ENCODE measurements at regions not wholly inside any gene's neighbourhood (a gene's known extent, or its start where the extent isn't known, plus 50 kb on each side); places are given as distances from the start of the nearest gene placed in this dataset.
"Not testable (repeated sequence)": the region's sequence is repeated elsewhere in the genome, so short reads cannot be mapped to it uniquely, and the experiment has no call there.

DNA sequence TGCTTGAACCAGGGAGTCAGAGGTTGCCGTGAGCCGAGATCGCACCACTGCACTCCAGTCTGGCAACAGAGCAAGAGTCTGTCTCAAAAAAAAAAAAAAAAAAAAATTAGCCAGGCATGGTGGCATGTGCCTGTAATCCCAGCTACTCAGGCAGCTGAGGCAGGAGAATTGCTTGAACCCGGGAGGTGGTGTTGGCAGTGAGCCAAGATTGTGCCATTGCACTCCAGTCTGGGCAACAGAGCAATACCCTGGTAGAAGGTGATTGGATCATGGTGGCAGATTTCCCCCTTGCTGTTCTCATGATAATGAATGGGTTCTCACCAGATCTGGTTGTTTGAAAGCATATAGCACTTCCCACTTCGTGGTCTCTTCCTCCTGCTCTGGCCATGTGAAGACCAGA lies 599.8 kb downstream of the POM121L12 start:
- H3K4me2 ChIP-seq (ENCODE audit: low read length); DNase-seq (ENCODE audit: low read depth, low spot score); H2AFZ ChIP-seq (ENCODE audit: low read depth, low read length, poor library complexity, severe bottlenecking); H3K4me3 ChIP-seq (replicated peaks in 1 of 2; ENCODE audit: low read depth in 1 of 2, low read length in 2 of 2); RAD21 ChIA-PET (ENCODE audit: low non-redundant PET in 1 of 2, low total read pairs in 2 of 2, uncharacterized antibody in 2 of 2, unreplicated experiment in 2 of 2); CTCF ChIA-PET; H3K4me1 ChIP-seq (ENCODE audit: control insufficient read depth in 1 of 2, insufficient read depth in 2 of 2, low read length in 2 of 2); POLR2A ChIA-PET; H3K9me2 ChIP-seq (ENCODE audit: insufficient read depth); H4K20me1 ChIP-seq (ENCODE audit: insufficient read depth); H3K79me2 ChIP-seq (ENCODE audit: insufficient read depth, low read length); H3K36me3 ChIP-seq (ENCODE audit: control insufficient read depth in 1 of 2, insufficient read depth in 2 of 2, low read length in 2 of 2); H3K27ac ChIP-seq (ENCODE audit: low read depth, low read length); BruUV-seq (replicated peaks); ATAC-seq; intact Hi-C loops (cut with micrococcal nuclease); H3K27me3 ChIP-seq (ENCODE audit: insufficient read depth, low read length); H3K9ac ChIP-seq (ENCODE audit: low read length): not testable (repeated sequence)
- H3K9me3 ChIP-seq (ENCODE audit: control insufficient read depth in 1 of 2, insufficient read depth in 1 of 2, low read depth in 1 of 2, low read length in 2 of 2), result peaks cover 0 to 24% of the 10 kb centered on the region in 2 experiments; a peak in 1 of 4 replicates

DNA sequence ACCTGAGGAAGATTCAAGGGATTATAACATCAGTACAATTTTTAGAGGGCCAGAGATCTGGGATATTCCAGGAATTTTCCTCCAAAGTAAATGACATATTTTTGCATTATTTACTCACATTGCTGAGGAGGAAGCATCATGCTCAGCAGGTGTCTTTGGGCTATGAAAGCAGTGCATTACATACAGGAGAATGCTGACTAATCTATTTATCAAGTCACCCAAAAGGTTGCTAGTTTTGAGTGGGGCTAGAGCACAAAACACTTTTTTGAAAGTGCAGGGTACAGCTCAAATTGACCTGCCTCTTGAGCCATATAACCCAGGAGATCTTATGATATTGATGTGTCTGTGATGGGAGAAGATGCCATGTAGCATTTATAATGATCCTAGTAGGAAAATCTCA lies 603.1 kb downstream of the POM121L12 start:
- Histone ChIP-seq H3K36me3 (ENCODE audit: control insufficient read depth in 1 of 2, insufficient read depth in 2 of 2, low read length in 2 of 2) (no peaks in the 10 kb centered on the region), H3K4me1 (ENCODE audit: control insufficient read depth in 1 of 2, insufficient read depth in 2 of 2, low read length in 2 of 2) (no peaks in the 10 kb centered on the region), H3K9me2 (ENCODE audit: insufficient read depth) (no peaks in the 10 kb centered on the region), H3K9ac (ENCODE audit: low read length) (no peak overlapping the region), H3K27me3 (ENCODE audit: insufficient read depth, low read length) (no peaks in the 10 kb centered on the region), H3K27ac (ENCODE audit: low read depth, low read length) (no peak overlapping the region), H3K79me2 (ENCODE audit: insufficient read depth, low read length) (no peaks in the 10 kb centered on the region), H3K4me3 (replicated peaks in 1 of 2; ENCODE audit: low read depth in 1 of 2, low read length in 2 of 2) (no peak overlapping the region), H2AFZ (ENCODE audit: low read depth, low read length, poor library complexity, severe bottlenecking) (no peak overlapping the region), H4K20me1 (ENCODE audit: insufficient read depth) (no peaks in the 10 kb centered on the region), H3K4me2 (ENCODE audit: low read length) (no peak overlapping the region), H3K9me3 (ENCODE audit: control insufficient read depth in 1 of 2, insufficient read depth in 1 of 2, low read depth in 1 of 2, low read length in 2 of 2) (peaks cover 4 to 24% of the 10 kb centered on the region in 2 experiments; a peak in 2 of 4 replicates)
- ChIA-PET CTCF (no interaction called here), RAD21 (ENCODE audit: low non-redundant PET in 1 of 2, low total read pairs in 2 of 2, uncharacterized antibody in 2 of 2, unreplicated experiment in 2 of 2) (no interaction called here), POLR2A (no interaction called here)
- DNase-seq (ENCODE audit: low read depth, low spot score) (no peak), ATAC-seq (no peak)
- intact Hi-C loops (cut with micrococcal nuclease), result no loop called here
- no TSS peak for BruUV-seq (replicated peaks)
- TF ChIP-seq SIN3A (IDR thresholded peaks at IDR 0.05; ENCODE audit: low read depth), result no peak
- TF ChIP-seq, protein P1, sequence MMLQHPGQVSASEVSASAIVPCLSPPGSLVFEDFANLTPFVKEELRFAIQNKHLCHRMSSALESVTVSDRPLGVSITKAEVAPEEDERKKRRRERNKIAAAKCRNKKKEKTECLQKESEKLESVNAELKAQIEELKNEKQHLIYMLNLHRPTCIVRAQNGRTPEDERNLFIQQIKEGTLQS (IDR thresholded peaks at IDR 0.05), result no peak
- TF ChIP-seq ZNF274 (IDR thresholded peaks at IDR 0.05; ENCODE audit: low read depth, low read length), result no peak
- no peak for TF ChIP-seq ZBTB33 (IDR thresholded peaks at IDR 0.05; ENCODE audit: extremely low read depth, insufficient replicate concordance, low read length)
- TF ChIP-seq ELF1 (IDR thresholded peaks at IDR 0.05; ENCODE audit: borderline replicate concordance, low read depth), result no peak
- no peak for TF ChIP-seq CEBPB (IDR thresholded peaks at IDR 0.05; ENCODE audit: low read depth)
- TF ChIP-seq CTCF (IDR thresholded peaks at IDR 0.05 in 2 of 3, conservative IDR thresholded peaks at IDR 0.05 in 1 of 3; ENCODE audit: borderline replicate concordance in 1 of 3, insufficient read depth in 1 of 3, low read depth in 2 of 3, low read length in 2 of 3), result no peak
- no peak for TF ChIP-seq POLR2A (IDR thresholded peaks at IDR 0.05; ENCODE audit: borderline replicate concordance, extremely low read depth, insufficient read depth, insufficient read length)
- no peak for TF ChIP-seq SRF (IDR thresholded peaks at IDR 0.05; ENCODE audit: low read depth)
- no peak for TF ChIP-seq JUND (IDR thresholded peaks at IDR 0.05)
- TF ChIP-seq RAD21 (IDR thresholded peaks at IDR 0.05; ENCODE audit: low read depth), result no peak
- TF ChIP-seq, protein P2, sequence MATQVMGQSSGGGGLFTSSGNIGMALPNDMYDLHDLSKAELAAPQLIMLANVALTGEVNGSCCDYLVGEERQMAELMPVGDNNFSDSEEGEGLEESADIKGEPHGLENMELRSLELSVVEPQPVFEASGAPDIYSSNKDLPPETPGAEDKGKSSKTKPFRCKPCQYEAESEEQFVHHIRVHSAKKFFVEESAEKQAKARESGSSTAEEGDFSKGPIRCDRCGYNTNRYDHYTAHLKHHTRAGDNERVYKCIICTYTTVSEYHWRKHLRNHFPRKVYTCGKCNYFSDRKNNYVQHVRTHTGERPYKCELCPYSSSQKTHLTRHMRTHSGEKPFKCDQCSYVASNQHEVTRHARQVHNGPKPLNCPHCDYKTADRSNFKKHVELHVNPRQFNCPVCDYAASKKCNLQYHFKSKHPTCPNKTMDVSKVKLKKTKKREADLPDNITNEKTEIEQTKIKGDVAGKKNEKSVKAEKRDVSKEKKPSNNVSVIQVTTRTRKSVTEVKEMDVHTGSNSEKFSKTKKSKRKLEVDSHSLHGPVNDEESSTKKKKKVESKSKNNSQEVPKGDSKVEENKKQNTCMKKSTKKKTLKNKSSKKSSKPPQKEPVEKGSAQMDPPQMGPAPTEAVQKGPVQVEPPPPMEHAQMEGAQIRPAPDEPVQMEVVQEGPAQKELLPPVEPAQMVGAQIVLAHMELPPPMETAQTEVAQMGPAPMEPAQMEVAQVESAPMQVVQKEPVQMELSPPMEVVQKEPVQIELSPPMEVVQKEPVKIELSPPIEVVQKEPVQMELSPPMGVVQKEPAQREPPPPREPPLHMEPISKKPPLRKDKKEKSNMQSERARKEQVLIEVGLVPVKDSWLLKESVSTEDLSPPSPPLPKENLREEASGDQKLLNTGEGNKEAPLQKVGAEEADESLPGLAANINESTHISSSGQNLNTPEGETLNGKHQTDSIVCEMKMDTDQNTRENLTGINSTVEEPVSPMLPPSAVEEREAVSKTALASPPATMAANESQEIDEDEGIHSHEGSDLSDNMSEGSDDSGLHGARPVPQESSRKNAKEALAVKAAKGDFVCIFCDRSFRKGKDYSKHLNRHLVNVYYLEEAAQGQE (IDR thresholded peaks at IDR 0.05; ENCODE audit: low read depth), result no peak
- TF ChIP-seq CBX3 (IDR thresholded peaks at IDR 0.05; ENCODE audit: low read depth), result no peak
- TF ChIP-seq SP1 (IDR thresholded peaks at IDR 0.05; ENCODE audit: low read depth), result no peak
- TF ChIP-seq FOSL1 (IDR thresholded peaks at IDR 0.05; ENCODE audit: low read depth), result no peak

All from HCT116 (cell line).